ENCODE measurements at regions not wholly inside any gene's neighbourhood (a gene's known extent, or its start where the extent isn't known, plus 50 kb on each side); places are given as distances from the start of the nearest gene placed in this dataset.
"Not testable (repeated sequence)": the region's sequence is repeated elsewhere in the genome, so short reads cannot be mapped to it uniquely, and the experiment has no call there.

GRCh38 chr13:47718556-47718955 lies 282.5 kb downstream of the SUCLA2 start:
- H3K27ac Mint-ChIP-seq: no peak overlapping the region
- H3K27me3 Mint-ChIP-seq: no peaks in the 10 kb centered on the region
- DNase-seq: no peak
- intact Hi-C loops (cut with micrococcal nuclease): no loop called here
- H3K4me3 Mint-ChIP-seq: no peak overlapping the region
- H3K4me1 Mint-ChIP-seq: no peaks in the 10 kb centered on the region
- no peaks in the 10 kb centered on the region for H3K9me3 Mint-ChIP-seq
- no peaks in the 10 kb centered on the region for H3K36me3 Mint-ChIP-seq (ENCODE audit: low read depth)

DNA sequence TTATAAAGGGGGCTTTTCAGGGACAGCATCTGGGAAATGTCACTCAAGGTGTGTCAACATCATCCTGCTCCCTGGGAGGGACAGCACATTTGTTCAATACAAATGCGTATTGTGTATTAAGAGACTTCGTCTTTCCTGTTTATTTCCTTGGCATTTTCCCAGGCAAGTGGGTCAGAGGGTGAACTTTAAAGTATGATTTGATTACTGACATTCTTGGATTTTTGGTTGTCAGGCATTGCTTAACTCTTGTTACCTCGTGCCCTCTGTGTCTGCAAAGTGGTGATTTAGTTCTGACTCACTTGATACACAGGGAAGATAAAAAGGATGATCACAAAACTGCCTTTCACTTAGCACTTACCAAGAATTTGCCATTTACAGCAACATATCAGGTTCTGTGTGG lies 292.7 kb downstream of the SUCLA2 start:
- Mint-ChIP-seq H3K4me3 (no peak overlapping the region), H3K36me3 (ENCODE audit: low read depth) (no peaks in the 10 kb centered on the region), H3K9me3 (peaks cover 7% of the 10 kb centered on the region), H3K4me1 (peaks cover 2% of the 10 kb centered on the region), H3K27ac (no peak overlapping the region), H3K27me3 (no peaks in the 10 kb centered on the region)
- intact Hi-C loops (cut with micrococcal nuclease): no loop called here
- no peak for DNase-seq

- intact Hi-C loops (cut with micrococcal nuclease): no loop called here
- peaks cover 3% of the 10 kb centered on the region for H3K9me3 Mint-ChIP-seq
- H3K27me3 Mint-ChIP-seq: no peaks in the 10 kb centered on the region
- no peak overlapping the region for H3K4me3 Mint-ChIP-seq
- H3K36me3 Mint-ChIP-seq (ENCODE audit: low read depth): no peaks in the 10 kb centered on the region
- H3K4me1 Mint-ChIP-seq: peaks cover 2% of the 10 kb centered on the region
- H3K27ac Mint-ChIP-seq: no peak overlapping the region
- no peak for DNase-seq
These were observed 293.7 kb downstream of the SUCLA2 start for GRCh38 chr13:47707414-47707813.

DNA sequence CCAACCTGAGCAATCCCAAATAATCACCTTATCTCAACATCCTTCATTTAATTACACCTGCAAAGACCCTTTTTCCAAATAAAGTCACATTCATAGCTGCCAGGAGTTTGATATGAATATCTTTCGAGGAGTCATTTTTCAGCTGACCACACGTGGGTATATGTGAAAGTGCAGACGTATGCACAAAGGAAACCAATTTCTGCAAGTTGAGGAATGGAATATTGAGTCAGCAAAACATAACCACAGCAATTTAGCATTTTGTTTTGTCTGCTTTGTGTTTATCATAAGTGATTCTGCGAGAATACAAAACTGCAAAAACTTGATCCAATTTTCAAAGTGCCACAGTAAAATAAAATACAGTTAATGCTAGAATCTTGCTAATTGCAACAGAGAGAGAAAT lies 295.9 kb downstream of the SUCLA2 start:
- Mint-ChIP-seq H3K9me3 (no peaks in the 10 kb centered on the region), H3K4me1 (peaks cover 2% of the 10 kb centered on the region), H3K36me3 (ENCODE audit: low read depth) (no peaks in the 10 kb centered on the region), H3K27me3 (no peaks in the 10 kb centered on the region), H3K4me3 (no peak overlapping the region), H3K27ac (no peak overlapping the region)
- no peak for DNase-seq
- intact Hi-C loops (cut with micrococcal nuclease): no loop called here

DNA sequence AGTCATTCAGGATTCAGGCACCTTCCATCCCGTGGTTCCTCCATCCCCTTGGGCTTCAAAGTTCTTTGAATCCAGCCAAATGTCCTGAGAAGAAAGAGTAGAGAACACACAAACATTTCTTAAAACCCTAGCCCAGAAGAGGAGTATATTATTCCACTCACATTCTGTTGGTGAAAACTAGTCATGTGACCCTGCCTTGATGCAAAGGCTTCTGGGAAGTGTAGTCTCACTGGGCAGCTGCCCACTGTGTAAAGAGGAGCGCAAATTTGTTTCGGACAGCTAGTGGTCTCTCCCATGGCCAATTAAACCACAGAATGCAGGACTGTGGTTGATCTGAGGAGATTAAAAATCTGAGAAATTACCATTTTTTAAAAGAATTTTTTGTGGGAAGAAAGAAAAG lies 304.4 kb downstream of the SUCLA2 start:
- no peak for DNase-seq
- peaks cover 4% of the 10 kb centered on the region for H3K9me3 Mint-ChIP-seq
- no peak overlapping the region for H3K4me3 Mint-ChIP-seq
- intact Hi-C loops (cut with micrococcal nuclease): no loop called here
- H3K27ac Mint-ChIP-seq: no peak overlapping the region
- H3K4me1 Mint-ChIP-seq: no peaks in the 10 kb centered on the region
- no peaks in the 10 kb centered on the region for H3K36me3 Mint-ChIP-seq (ENCODE audit: low read depth)
- no peaks in the 10 kb centered on the region for H3K27me3 Mint-ChIP-seq

GRCh38 chr13:47687577-47687976 lies 313.5 kb downstream of the SUCLA2 start:
- H3K27ac Mint-ChIP-seq: no peak overlapping the region
- H3K27me3 Mint-ChIP-seq: no peaks in the 10 kb centered on the region
- H3K36me3 Mint-ChIP-seq (ENCODE audit: low read depth): no peaks in the 10 kb centered on the region
- H3K4me1 Mint-ChIP-seq: no peaks in the 10 kb centered on the region
- no peak overlapping the region for H3K4me3 Mint-ChIP-seq
- DNase-seq: no peak
- intact Hi-C loops (cut with micrococcal nuclease): no loop called here
- no peaks in the 10 kb centered on the region for H3K9me3 Mint-ChIP-seq

GRCh38 chr13:47685156-47685555 lies 315.9 kb downstream of the SUCLA2 start:
- H3K4me1 Mint-ChIP-seq; H3K9me3 Mint-ChIP-seq; H3K27ac Mint-ChIP-seq; H3K36me3 Mint-ChIP-seq (ENCODE audit: low read depth); H3K4me3 Mint-ChIP-seq; H3K27me3 Mint-ChIP-seq; intact Hi-C loops (cut with micrococcal nuclease); DNase-seq: not testable (repeated sequence)

GRCh38 chr13:47680748-47681147 lies 320.3 kb downstream of the SUCLA2 start:
- intact Hi-C loops (cut with micrococcal nuclease): no loop called here
- no peak overlapping the region for H3K4me3 Mint-ChIP-seq
- H3K9me3 Mint-ChIP-seq: no peaks in the 10 kb centered on the region
- H3K27ac Mint-ChIP-seq: no peak overlapping the region
- H3K4me1 Mint-ChIP-seq: no peaks in the 10 kb centered on the region
- H3K36me3 Mint-ChIP-seq (ENCODE audit: low read depth): no peaks in the 10 kb centered on the region
- DNase-seq: no peak
- no peaks in the 10 kb centered on the region for H3K27me3 Mint-ChIP-seq

GRCh38 chr13:47679401-47679800 lies 321.7 kb downstream of the SUCLA2 start:
- no peaks in the 10 kb centered on the region for H3K27me3 Mint-ChIP-seq
- intact Hi-C loops (cut with micrococcal nuclease): no loop called here
- H3K4me3 Mint-ChIP-seq: no peak overlapping the region
- H3K27ac Mint-ChIP-seq: no peak overlapping the region
- DNase-seq: no peak
- no peaks in the 10 kb centered on the region for H3K9me3 Mint-ChIP-seq
- no peaks in the 10 kb centered on the region for H3K4me1 Mint-ChIP-seq
- no peaks in the 10 kb centered on the region for H3K36me3 Mint-ChIP-seq (ENCODE audit: low read depth)

GRCh38 chr13:47678201-47678968 lies 322.7 kb downstream of the SUCLA2 start:
- Mint-ChIP-seq H3K27me3 (no peaks in the 10 kb centered on the region), H3K36me3 (ENCODE audit: low read depth) (no peaks in the 10 kb centered on the region), H3K4me1 (no peaks in the 10 kb centered on the region), H3K9me3 (no peaks in the 10 kb centered on the region), H3K4me3 (no peak overlapping the region), H3K27ac (no peak overlapping the region)
- no peak for DNase-seq
- intact Hi-C loops (cut with micrococcal nuclease): no loop called here

GRCh38 chr13:47675871-47676270 lies 325.2 kb downstream of the SUCLA2 start:
- Mint-ChIP-seq H3K27me3 (no peaks in the 10 kb centered on the region), H3K36me3 (ENCODE audit: low read depth) (no peaks in the 10 kb centered on the region), H3K9me3 (no peaks in the 10 kb centered on the region), H3K4me1 (no peaks in the 10 kb centered on the region), H3K4me3 (no peak overlapping the region), H3K27ac (no peak overlapping the region)
- intact Hi-C loops (cut with micrococcal nuclease): no loop called here
- no peak for DNase-seq

GRCh38 chr13:47673009-47673850 lies 327.8 kb downstream of the SUCLA2 start:
- Mint-ChIP-seq H3K4me1 (no peaks in the 10 kb centered on the region), H3K4me3 (no peak overlapping the region), H3K9me3 (no peaks in the 10 kb centered on the region), H3K36me3 (ENCODE audit: low read depth) (no peaks in the 10 kb centered on the region), H3K27me3 (no peaks in the 10 kb centered on the region), H3K27ac (no peak overlapping the region)
- intact Hi-C loops (cut with micrococcal nuclease): no loop called here
- DNase-seq: no peak

DNA sequence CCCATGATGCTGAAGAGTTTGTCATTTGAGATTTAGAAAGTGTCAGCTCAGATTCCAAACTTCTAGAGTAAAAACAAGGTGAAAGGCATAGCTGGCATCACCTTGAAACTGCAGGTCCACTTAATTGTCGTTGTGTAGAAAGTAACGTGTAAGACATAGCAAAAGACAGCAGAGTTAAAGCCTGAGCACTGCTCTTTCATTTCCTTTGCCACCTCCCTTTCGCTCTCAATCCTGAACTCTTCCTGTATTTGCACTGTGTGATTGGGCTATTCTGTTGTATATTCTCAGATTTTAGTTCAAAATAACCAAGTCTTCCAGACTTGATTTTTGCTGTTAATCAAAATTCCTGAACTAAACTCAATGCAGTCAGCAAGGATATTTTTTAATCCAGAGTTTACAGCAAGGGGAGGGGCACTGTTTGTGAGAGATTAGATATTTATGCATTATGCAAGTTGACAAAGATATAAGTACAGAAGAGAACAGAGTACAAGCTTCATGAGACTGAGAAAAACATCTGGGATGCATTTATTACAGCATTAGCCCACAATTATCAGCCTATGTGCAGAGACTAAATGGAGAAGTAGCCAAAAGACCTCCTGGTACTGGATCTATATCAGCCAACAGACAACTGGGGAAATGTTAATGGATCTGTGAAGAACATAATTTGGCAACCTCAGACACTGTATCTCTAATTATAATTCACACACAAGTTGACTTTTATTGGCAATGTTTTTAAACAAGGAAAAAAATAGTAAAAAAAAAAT lies 328.6 kb downstream of the SUCLA2 start:
- Mint-ChIP-seq H3K4me3 (no peak overlapping the region), H3K9me3 (no peaks in the 10 kb centered on the region), H3K27me3 (no peaks in the 10 kb centered on the region), H3K4me1 (no peaks in the 10 kb centered on the region), H3K36me3 (ENCODE audit: low read depth) (no peaks in the 10 kb centered on the region), H3K27ac (no peak overlapping the region)
- no peak for DNase-seq
- intact Hi-C loops (cut with micrococcal nuclease): no loop called here

- Mint-ChIP-seq H3K27me3 (no peaks in the 10 kb centered on the region), H3K4me1 (no peaks in the 10 kb centered on the region), H3K4me3 (no peak overlapping the region), H3K9me3 (no peaks in the 10 kb centered on the region), H3K36me3 (ENCODE audit: low read depth) (no peaks in the 10 kb centered on the region), H3K27ac (no peak overlapping the region)
- no peak for DNase-seq
- intact Hi-C loops (cut with micrococcal nuclease): no loop called here
These were observed 329.3 kb downstream of the SUCLA2 start for GRCh38 chr13:47671776-47672175.

Measured in activated CD4-positive, alpha-beta T cell treated with anti-CD3 and anti-CD28 coated beads, Interleukin-2, amount 10 ng/mL, durations not matched to agents 24 days and 14 days (primary cell).